GM12873 (cell line): ENCODE measurements at regions not wholly inside any gene's neighbourhood (a gene's known extent, or its start where the extent isn't known, plus 50 kb on each side); places are given as distances from the start of the nearest gene placed in this dataset.

Experiments
- TF ChIP-seq, protein P1 (sequence below): IDR thresholded peaks from 2 replicates; pipeline ENCODE4 v1.5.1; 2012; ENCODE audit warnings: low read depth, mild to moderate bottlenecking, moderate library complexity, low read length, control low read depth; ENCODE audit not compliant: insufficient read depth; ENCODE audit errors: missing control alignments

DNA sequence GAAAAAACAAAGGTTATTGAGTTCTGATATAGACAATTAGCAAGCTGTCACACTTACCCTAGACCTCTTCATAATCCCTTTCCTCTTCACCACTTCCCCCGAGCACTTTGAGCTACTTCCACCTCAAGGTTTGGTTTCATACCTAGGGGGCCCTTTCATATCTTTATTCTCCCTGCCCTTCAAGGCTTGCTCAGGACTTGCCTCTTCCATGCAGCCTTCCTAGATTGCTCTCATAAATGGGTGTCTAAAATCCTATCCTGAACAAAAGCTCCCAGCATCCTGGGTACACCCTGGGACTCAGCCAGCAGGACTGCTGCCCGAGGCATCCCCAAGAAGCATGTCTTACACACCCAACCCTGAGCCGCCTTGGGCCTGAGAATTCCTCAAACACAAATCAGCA lies 157.3 kb downstream of the C5orf15 start:
- TF ChIP-seq, protein P1, sequence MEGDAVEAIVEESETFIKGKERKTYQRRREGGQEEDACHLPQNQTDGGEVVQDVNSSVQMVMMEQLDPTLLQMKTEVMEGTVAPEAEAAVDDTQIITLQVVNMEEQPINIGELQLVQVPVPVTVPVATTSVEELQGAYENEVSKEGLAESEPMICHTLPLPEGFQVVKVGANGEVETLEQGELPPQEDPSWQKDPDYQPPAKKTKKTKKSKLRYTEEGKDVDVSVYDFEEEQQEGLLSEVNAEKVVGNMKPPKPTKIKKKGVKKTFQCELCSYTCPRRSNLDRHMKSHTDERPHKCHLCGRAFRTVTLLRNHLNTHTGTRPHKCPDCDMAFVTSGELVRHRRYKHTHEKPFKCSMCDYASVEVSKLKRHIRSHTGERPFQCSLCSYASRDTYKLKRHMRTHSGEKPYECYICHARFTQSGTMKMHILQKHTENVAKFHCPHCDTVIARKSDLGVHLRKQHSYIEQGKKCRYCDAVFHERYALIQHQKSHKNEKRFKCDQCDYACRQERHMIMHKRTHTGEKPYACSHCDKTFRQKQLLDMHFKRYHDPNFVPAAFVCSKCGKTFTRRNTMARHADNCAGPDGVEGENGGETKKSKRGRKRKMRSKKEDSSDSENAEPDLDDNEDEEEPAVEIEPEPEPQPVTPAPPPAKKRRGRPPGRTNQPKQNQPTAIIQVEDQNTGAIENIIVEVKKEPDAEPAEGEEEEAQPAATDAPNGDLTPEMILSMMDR = no peak

DNA sequence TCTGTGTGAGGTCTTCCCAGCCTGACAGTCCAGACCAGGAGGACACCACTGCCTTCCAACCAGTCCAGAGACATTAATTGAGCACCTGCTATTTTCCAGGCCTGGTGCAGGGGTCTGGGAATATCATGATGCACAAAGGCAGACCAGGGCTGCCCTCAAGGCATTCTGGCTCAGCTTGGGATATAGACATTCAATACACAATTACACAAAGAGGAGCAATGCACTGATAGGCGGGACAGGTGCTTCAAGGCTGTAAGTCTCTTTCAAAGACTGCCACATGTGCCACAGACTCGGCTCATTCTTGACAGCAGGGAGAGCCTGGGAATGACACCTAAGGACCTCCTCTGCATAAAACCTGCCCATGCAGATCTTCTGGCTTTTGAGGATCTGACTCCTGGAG lies 158.6 kb downstream of the C5orf15 start:
- TF ChIP-seq, protein P1 = no peak

DNA sequence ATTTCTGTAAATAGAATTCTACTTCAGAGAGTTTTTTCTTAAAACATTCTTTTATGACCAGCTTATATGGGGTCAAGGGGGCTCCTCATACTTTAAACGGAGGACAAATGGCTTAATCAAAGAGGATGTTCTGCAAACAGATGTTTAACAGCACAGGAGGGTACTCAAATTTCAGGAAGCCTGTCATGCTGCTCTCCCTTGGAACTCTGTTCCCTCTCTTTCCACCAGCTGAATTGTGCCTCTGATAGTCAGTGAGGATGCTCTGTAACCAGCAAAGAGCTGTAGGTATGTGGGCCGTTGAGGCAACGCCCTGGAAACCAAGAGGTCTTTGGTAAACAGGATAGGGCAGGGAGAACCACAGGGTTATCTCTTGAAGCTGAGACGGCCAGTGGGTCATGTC lies 161.1 kb downstream of the C5orf15 start:
- TF ChIP-seq, protein P1 = no peak

DNA sequence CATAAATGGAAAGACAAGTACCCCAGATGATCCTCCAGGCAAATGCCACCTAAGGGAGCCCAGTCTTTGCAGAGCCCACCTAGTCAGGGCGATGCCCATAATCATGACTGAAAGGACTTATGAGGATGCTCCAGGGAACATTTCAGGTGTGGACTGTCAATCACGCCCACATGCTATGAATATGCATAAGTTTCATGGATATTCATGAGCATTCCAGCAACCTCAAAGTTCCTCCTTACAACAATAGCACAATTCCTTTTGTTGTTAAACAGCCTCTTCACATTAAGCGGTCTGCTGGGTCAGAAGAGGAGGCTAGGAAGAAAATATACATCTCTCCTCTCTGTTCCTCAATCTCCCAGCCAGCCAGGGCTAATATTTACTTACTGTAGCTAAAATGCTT lies 161.6 kb downstream of the C5orf15 start:
- TF ChIP-seq, protein P1 = no peak

DNA sequence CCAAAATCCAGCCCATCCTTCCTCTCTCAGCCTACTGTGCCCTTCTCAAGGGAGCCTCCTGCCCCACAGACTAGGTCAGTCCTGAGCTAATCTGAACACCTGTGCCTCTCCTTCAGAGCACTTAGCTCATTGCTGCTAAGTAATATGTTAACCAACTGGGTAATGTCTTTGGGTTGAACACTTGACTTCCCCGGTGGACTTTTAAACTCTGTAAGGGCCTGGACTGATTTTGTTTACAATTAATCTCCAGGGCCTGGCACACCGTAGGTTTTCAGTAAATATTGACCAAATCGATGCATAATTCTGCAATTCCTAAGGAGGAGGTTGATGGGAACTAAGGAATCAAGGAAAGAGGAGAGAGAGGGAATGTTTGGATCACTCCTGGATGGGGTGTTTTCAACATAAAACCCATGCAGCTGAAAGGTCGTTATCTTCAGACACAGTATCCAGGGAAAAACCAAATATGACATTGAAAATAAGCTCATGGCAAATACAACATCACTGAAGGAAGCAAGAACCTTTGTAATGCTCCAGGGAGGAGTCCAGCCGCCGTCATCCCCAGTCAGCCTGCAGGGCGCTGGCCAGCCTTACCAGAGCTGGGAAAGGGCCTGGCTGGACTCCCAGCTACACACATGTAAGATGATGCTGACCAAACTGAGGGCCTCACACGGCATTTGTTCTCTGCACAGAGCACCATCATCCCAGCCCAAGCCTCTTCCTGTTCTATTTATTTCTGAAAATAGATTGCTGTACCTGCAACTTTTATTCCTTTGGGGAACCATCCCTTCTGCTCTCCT lies 166.3 kb downstream of the C5orf15 start:
- TF ChIP-seq, protein P1 = no peak

DNA sequence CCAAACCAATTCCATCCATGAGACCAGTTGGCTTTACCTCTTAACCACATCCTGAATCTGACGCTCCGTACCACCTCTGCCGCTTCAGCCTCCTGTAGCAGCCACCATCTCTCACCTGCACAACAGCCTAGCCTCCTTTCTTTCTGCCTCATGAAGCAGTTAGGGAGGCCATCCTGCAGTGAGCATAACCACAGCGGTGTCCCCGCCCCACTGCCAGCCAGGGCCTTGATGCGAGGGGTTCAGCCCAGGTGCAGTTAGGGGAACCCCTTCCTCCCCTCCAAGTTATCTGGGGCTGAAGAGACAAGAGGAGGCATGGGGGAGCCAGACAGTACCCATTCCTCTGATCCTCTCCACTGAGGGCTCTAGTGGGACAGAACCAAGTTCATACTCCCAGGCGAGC lies 167.0 kb downstream of the C5orf15 start:
- TF ChIP-seq, protein P1 = no peak

DNA sequence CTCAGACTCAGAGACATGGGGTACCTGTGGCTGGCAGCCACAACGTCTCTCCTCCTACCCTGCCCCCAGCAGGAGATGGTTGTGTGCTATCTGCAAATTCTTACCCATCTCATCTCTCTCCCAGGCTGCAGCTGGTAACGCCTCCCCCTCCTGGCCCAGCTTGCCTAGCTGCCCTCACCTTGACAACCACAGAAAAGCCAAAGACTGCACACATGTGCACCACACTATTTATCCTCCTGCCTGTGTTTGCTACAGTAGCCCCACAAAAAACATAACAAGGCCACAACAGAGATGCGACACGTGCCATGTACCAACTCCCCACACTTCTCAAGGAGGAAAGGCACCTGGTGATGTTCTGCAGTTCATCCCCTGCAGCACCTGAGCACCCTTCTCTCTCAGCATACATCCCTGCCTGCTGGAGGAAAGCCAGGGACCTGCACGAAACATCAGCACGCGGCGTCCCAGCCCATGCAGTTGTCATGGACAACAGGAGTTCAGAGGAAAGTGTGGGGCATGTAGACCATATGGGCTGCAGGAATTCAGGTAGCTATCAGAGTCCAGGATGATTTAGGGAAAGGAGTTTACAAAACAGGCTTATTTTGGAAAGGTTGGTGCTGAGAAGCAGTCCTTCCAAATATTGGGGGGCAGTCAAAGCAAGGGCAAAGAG lies 168.7 kb downstream of the C5orf15 start:
- TF ChIP-seq, protein P1 = no peak
